HG03196 (cell line): ENCODE measurements at regions not wholly inside any gene's neighbourhood (a gene's known extent, or its start where the extent isn't known, plus 50 kb on each side); places are given as distances from the start of the nearest gene placed in this dataset.

ENCODE experiments used
- ATAC-seq: cut with Tn5 transposase; IDR thresholded peaks from one replicate; pipeline ENCODE4 v1.9.1; 2021; ENCODE audit not compliant: unreplicated experiment

DNA sequence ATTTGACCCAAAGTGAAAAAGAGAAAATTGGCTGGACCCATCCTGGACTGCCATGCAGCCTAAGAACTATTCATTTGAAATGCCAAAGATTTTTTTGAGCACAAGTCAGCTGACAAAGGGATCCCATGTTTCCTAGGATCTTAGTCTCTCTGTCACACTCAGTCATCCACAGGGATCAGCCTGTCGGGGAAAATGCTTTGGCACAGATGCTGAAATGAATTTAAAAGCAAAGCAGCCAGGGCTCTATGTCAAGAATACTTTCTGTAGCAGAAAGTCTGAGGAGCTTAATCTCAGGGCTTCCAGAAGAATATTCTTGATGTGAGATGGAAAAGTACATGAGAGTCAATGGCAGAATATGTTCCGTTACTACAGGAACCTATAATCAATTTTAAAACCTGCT lies 1900.8 kb downstream of the MRPL39 start:
- ATAC-seq = no peak

DNA sequence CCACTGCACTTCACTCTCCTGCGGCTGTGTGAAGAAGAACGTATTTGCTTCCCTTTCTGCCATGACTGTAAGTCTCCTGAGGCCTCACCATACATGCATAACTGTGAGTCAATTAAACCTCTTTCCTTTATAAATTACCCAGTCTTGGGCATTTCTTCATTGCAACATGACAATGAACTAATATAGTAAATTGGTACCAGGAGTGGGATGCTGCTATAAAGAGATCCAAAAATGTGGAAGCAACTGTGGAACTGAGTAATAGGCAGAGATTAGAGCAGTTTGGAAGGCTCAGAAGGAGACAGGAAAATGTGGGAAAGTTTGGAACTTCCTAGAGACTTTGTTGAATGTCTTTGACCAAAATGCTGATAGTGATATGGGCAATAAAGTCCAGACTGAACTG lies 1907.9 kb downstream of the MRPL39 start:
- ATAC-seq = no peak

DNA sequence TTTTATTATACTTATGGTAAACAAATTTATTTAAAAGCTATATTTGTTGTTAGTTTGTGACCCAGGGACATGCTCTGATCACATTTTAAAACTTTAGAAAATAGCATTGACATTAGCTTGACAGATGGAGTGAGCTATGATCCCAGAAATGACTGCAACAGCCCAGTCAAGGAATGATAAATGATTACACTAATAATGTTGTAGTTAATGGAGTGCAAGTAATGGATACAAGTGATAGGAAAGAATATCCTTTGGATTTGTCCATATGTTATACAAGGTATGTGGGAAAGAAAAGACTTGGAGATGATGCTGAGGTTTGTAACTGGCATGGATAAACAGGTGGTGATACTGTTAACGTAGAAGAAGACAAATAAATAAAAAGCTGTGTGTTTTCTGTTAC lies 1908.7 kb downstream of the MRPL39 start:
- ATAC-seq = no peak

DNA sequence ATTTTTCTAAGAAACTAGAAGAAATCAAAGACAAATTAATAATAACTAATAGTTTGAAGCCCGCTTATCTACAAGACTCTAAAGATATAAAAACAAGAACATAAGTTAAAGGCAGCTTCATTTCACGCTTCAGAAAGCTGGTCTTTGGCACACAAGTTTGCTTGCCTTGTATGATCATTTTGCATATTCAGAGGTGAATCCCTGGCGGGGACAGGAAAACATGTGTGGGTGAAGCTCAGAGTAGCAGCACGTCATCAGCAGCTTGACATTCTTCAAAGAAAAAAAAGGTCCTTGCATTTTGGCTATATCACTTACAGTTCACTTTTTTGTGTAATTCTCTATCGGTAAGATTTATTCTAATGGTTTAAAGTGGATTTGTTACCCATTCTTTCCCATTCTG lies 1911.8 kb downstream of the MRPL39 start:
- ATAC-seq = no peak

DNA sequence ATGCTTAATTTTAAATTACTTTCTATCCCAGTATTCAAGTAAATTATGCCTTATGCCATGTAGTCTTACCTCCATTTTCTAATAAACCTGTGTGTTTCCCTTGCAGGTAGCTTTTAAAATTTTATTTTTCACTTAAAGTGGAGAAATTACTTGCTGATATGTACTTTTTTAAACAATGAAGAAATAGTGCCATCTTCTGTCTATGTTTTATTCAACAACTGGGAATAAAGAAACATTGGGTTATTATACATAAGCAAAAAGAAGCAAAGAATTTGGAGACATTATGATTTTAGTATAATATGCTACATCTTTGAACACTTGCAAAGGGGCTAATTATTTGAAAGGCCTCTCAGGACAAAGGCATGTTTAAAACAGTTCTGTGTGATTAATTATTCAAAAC lies 1912.9 kb downstream of the MRPL39 start:
- ATAC-seq = no peak

DNA sequence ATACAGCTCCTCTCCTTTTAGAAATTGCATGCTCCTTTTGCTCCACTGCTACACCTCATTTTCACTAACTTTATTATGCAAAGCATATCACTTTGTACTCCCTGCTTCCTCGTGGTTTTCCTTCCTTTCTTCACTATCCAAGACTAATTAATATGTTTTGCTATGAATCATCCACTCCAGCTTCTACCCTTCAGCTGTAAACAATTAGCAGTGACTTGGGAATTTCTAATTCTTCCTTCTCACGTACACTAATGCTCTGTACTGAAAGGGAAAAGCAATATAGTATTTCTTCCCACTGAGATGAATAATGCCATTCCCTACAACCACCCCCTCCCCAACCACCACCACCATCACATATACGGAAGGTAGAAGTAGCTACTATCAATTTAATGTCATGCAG lies 1917.0 kb downstream of the MRPL39 start:
- no peak for ATAC-seq

DNA sequence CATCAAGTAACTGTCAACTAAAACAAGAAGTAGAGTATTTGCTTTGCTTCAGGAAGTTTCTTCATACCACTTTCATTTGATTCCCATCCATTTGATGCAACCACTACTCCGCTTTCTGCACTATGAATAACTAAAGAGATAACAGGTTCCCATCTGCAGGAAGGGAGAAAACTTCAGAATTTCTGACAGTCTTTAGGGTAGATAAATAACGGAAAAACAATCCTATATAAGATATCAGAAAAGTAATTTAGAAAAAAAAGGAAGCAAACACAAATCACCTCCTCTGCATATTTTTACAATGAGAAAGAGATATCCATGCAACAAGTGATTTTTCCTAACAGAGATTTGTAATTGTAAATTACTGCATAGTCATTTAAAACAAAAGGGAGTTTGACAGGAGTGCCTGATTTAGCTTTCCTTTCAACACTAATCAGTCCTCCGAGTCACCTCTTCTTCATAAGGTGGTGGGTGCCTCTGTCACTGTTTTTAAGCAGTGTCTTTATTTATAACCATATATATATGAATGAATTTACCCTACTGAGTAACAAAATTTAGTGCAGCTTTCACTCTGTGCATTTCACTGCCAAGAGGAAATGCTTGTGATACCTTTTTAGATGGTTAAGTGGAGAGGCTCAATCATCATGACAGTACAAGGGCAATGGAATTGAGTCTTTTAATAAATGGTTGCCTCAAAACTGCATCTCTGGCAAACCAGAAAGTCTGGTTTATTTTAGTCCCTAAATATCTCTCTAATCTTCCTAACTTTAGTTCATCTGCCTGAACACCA lies 1920.4 kb downstream of the MRPL39 start:
- ATAC-seq = no peak

DNA sequence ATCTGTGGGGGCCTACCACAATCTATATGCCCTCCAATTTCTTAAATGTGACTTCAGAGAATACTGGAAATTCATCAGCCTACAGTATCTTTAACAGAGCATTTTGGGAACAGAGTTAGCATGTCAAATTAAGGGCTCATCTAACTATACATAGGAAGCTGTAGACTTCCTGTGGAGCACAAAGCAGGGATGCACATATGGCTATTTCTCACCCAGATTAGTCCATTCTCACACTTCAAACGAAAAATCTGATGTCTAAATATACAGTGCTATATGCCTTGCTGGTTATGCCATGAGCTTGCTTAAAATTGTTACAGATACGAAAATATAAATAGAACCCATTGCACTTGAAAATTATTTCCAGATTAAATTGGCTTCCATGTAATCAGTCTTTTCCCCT lies 1922.8 kb downstream of the MRPL39 start:
- ATAC-seq = no peak

GRCh38 chr21:23664193-23664694 lies 1943.0 kb downstream of the MRPL39 start:
- no peak for ATAC-seq

DNA sequence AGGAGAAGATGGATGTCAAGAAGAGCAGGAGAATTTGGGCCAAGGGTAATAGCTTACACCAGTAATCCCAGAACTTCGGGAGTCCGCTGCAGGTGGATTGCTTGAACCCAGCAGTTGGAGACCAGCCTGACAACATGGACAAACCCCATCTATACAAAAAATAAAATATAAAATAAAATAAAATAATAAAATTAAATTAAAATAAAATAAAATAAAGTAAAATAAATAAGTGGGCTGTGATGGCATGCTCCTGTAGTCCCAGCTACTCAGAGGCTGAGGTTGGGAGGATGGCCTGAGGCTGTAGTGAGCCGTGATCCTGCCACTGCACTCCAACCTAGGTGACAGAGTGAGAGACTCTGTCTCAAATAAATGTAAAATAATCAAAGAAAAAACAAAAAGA lies 1946.7 kb downstream of the MRPL39 start:
- ATAC-seq = no peak

GRCh38 chr21:23644768-23645167 lies 1962.5 kb downstream of the MRPL39 start:
- no peak for ATAC-seq

GRCh38 chr21:23639721-23640120 lies 1967.6 kb downstream of the MRPL39 start:
- no peak for ATAC-seq

- no peak for ATAC-seq
Observed at GRCh38 chr21:23638131-23638695, 1969.1 kb downstream of the MRPL39 start.

DNA sequence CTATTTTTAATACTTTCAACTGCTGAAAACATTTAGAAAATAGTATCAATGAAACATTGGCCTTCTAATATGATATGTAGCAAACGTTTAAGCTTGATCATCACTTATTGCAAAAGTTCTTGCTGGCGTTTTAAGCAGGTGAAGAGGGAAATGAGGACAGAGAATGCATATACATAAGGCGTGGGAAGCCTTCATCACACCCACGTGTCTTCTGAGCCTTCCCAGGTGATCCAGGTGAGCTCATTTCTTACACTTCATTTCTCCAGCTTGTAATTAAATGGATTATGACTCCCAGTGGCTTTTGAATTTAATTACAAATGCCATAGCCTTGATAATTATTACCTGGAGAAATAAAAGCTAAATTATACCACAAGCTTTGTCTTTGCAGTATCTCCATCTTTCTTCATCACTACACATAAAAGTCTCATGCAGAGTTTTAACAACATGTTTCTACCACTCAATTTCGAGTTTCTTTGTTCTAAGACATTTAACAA lies 1973.8 kb downstream of the MRPL39 start:
- no peak for ATAC-seq

- ATAC-seq = no peak
Observed at GRCh38 chr21:23624281-23624680, 1983.0 kb downstream of the MRPL39 start.

- ATAC-seq = no peak
Observed at GRCh38 chr21:23613014-23613413, 1994.3 kb downstream of the MRPL39 start.

DNA sequence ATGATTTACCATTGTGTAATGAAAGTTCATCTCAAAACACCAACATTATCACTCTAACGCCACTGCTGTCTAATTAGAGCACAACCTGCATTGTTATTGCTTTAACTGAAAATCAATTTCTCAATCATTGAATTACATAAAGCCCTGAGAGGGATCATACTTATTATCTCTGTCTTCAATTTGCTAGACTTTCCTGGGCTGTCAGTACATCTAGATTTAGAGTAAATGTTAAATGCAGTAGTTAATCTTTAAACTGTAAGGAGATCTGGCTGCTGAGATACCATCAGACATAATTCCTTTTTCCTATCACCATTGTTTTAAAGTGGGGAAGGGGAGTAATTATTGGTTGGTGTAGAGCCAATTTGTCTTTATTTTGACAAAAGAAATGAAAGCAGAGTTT lies 1995.1 kb downstream of the MRPL39 start:
- no peak for ATAC-seq

- ATAC-seq = no peak
Observed at GRCh38 chr21:23607782-23608431, 1999.4 kb downstream of the MRPL39 start.

- ATAC-seq = no peak
Observed at GRCh38 chr21:23601549-23601948, 2005.7 kb downstream of the MRPL39 start.

DNA sequence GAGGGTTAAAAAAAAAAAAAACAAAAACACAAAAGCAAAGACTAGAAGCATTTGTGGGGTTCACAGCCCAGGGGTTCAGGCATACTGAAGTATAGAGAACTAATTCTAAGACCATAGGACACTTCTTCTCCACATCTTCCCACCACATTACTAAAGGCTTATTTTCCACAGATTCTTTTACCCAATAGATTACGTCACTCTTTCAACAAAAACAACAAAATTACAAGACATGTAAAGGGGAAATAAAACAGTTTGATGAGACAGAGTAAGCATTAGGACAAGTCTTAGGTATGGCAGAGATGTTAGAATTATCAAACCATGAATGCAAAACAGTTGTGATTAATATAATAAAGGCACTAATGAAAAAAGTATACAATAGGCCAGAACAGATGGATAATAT lies 2013.7 kb downstream of the MRPL39 start:
- ATAC-seq = no peak

GRCh38 chr21:23585419-23585818 lies 2021.9 kb downstream of the MRPL39 start:
- no peak for ATAC-seq

DNA sequence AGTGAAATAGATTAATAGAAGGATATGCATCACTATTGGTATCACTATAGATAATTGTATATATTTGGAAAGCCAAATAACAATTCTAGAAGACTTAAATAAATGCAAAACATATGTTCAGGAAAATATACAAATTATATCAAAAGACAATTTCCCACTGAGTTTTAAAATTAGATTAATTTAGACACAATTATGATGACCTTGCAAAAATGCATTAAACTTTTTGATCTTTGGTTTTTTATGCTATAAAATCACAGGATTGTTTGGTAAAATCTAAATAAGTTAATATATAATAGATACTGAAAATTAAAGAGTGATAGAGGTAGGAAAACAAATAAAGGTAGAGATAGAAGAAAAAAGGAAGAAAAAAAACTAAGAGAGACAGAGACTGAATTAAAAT lies 2027.7 kb downstream of the MRPL39 start:
- no peak for ATAC-seq
